ENCODE measurements at regions not wholly inside any gene's neighbourhood (a gene's known extent, or its start where the extent isn't known, plus 50 kb on each side); places are given as distances from the start of the nearest gene placed in this dataset.

DNA sequence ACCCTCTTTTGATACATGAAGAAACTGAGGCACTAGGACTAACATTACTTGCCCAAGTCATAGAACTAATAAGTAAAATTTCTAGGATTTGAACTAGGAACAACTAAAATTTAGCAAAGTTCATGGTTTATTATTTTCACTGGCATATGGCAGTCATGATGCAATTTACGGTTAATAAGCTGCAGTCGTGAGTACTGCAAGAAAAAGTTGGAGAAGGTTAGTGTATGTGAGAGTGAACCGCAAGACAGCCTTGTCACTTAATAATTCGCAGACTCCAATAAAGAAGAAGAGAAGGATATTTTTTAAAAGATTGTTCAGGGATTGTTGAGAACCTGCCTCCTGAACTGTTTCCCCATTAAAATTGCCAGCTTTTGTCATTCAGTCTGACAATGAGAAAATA, 663.4 kb upstream of the TENM4 start:
- TF ChIP-seq EZH2phosphoT487 (IDR thresholded peaks at IDR 0.05; ENCODE audit: borderline replicate concordance, low read length), result no peak
- TF ChIP-seq, protein P1, sequence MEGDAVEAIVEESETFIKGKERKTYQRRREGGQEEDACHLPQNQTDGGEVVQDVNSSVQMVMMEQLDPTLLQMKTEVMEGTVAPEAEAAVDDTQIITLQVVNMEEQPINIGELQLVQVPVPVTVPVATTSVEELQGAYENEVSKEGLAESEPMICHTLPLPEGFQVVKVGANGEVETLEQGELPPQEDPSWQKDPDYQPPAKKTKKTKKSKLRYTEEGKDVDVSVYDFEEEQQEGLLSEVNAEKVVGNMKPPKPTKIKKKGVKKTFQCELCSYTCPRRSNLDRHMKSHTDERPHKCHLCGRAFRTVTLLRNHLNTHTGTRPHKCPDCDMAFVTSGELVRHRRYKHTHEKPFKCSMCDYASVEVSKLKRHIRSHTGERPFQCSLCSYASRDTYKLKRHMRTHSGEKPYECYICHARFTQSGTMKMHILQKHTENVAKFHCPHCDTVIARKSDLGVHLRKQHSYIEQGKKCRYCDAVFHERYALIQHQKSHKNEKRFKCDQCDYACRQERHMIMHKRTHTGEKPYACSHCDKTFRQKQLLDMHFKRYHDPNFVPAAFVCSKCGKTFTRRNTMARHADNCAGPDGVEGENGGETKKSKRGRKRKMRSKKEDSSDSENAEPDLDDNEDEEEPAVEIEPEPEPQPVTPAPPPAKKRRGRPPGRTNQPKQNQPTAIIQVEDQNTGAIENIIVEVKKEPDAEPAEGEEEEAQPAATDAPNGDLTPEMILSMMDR (IDR thresholded peaks at IDR 0.05; ENCODE audit: low read depth, low read length, poor library complexity, severe bottlenecking), result no peak
- Histone ChIP-seq H3K27me3 (ENCODE audit: control insufficient read depth, low read length) (no peaks in the 10 kb centered on the region), H3K36me3 (ENCODE audit: control insufficient read depth, low read length) (no peaks in the 10 kb centered on the region), H3F3A (ENCODE audit: control insufficient read depth, insufficient read depth) (no peaks in the 10 kb centered on the region), H4K20me1 (ENCODE audit: control insufficient read depth, insufficient read depth, low read depth, low read length) (no peaks in the 10 kb centered on the region), H3K79me2 (ENCODE audit: control insufficient read depth, low read length) (no peaks in the 10 kb centered on the region), H3K4me2 (ENCODE audit: low read length) (no peak overlapping the region), H3K9me2 (replicated peaks; ENCODE audit: control insufficient read depth, low read length) (no peaks in the 10 kb centered on the region), H3K4me3 (ENCODE audit: low read length) (no peak overlapping the region), H3K9me3 (ENCODE audit: control insufficient read depth, insufficient read depth, low read length) (no peaks in the 10 kb centered on the region), H3K27ac (ENCODE audit: low read depth, low read length) (no peak overlapping the region), H3K4me1 (ENCODE audit: control insufficient read depth, low read length) (no peaks in the 10 kb centered on the region)

DNA sequence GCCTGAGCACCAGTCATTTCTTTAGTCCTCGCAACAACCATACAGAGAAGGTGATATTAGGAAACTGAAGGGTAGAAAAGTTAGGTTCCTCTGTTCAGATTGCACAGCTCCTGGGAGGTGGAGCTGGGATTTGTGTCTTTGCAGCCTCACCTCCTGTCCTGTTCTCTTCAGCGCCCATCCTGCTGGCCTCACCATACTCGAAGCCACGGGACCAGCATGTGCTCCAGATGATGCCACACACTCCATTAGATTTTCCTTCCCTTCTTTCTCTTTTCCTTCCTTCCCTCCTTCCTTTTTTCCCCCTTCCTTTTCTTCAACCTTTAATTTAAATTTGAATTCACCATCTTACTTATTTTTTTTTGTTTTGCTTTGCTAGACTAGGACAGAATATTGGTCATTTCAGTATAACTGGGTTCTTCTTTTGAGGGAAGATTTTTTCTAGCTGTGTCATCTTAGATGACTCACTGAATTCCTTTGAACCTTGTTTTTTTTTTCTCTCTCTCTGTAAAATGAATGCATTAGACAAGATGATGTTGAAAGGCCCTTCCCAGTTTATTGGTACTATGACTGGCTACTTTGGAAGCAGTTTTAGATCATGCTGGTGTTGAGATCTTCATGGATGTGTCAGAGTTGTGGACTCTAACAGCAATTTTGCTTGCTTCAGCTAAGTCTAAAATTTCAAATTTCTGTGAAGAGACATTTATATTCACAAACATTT, 662.5 kb upstream of the TENM4 start:
- H3K36me3 ChIP-seq (ENCODE audit: control insufficient read depth, low read length), result no peaks in the 10 kb centered on the region
- H4K20me1 ChIP-seq (ENCODE audit: control insufficient read depth, insufficient read depth, low read depth, low read length), result no peaks in the 10 kb centered on the region
- no peak overlapping the region for H3K27ac ChIP-seq (ENCODE audit: low read depth, low read length)
- no peak for TF ChIP-seq EZH2phosphoT487 (IDR thresholded peaks at IDR 0.05; ENCODE audit: borderline replicate concordance, low read length)
- TF ChIP-seq, protein P1 (IDR thresholded peaks at IDR 0.05; ENCODE audit: low read depth, low read length, poor library complexity, severe bottlenecking), result no peak
- H3K4me1 ChIP-seq (ENCODE audit: control insufficient read depth, low read length), result no peaks in the 10 kb centered on the region
- no peaks in the 10 kb centered on the region for H3K27me3 ChIP-seq (ENCODE audit: control insufficient read depth, low read length)
- no peak overlapping the region for H3K4me3 ChIP-seq (ENCODE audit: low read length)
- no peaks in the 10 kb centered on the region for H3K9me3 ChIP-seq (ENCODE audit: control insufficient read depth, insufficient read depth, low read length)
- H3K79me2 ChIP-seq (ENCODE audit: control insufficient read depth, low read length), result no peaks in the 10 kb centered on the region
- H3K4me2 ChIP-seq (ENCODE audit: low read length), result no peak overlapping the region
- H3K9me2 ChIP-seq (replicated peaks; ENCODE audit: control insufficient read depth, low read length), result no peaks in the 10 kb centered on the region
- no peaks in the 10 kb centered on the region for H3F3A ChIP-seq (ENCODE audit: control insufficient read depth, insufficient read depth)

DNA sequence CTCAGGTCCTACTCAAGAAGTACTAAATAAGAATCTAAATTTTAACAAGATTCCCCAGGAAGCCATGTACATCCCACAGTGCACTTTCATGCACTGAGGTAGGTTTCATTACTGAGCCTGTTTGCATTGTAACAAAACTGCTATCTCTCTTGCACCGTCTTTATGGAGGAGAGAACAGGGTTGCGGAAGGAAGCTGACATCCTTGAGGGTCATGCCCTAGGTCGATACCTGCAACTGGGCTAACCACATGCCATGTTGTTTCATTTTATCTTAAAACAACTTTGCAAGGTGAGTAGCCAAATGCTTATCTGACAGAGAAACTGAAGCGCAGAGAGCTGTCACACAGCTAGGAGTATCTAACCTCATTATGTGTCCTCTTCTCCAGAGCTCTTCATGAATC, 656.3 kb upstream of the TENM4 start:
- Histone ChIP-seq H4K20me1 (ENCODE audit: control insufficient read depth, insufficient read depth, low read depth, low read length) (no peaks in the 10 kb centered on the region), H3K9me3 (ENCODE audit: control insufficient read depth, insufficient read depth, low read length) (no peaks in the 10 kb centered on the region), H3F3A (ENCODE audit: control insufficient read depth, insufficient read depth) (no peaks in the 10 kb centered on the region), H3K4me3 (ENCODE audit: low read length) (no peak overlapping the region), H3K79me2 (ENCODE audit: control insufficient read depth, low read length) (no peaks in the 10 kb centered on the region), H3K27me3 (ENCODE audit: control insufficient read depth, low read length) (no peaks in the 10 kb centered on the region), H3K9me2 (replicated peaks; ENCODE audit: control insufficient read depth, low read length) (no peaks in the 10 kb centered on the region), H3K4me2 (ENCODE audit: low read length) (no peak overlapping the region), H3K4me1 (ENCODE audit: control insufficient read depth, low read length) (no peaks in the 10 kb centered on the region), H3K27ac (ENCODE audit: low read depth, low read length) (no peak overlapping the region), H3K36me3 (ENCODE audit: control insufficient read depth, low read length) (no peaks in the 10 kb centered on the region)
- no peak for TF ChIP-seq EZH2phosphoT487 (IDR thresholded peaks at IDR 0.05; ENCODE audit: borderline replicate concordance, low read length)
- TF ChIP-seq, protein P1 (IDR thresholded peaks at IDR 0.05; ENCODE audit: low read depth, low read length, poor library complexity, severe bottlenecking), result no peak
